Transverse colon (tissue), 4 donors: ENCODE measurements at regions not wholly inside any gene's neighbourhood (a gene's known extent, or its start where the extent isn't known, plus 50 kb on each side); places are given as distances from the start of the nearest gene placed in this dataset.

Source experiments
- DNase-seq: peaks from one replicate; pipeline ENCODE4 v3.0.0-alpha.2; 2019
- H3K27ac ChIP-seq, 4 donors: fragments of 200-600 bp; sonication (generic); 2 replicates each; pipeline ENCODE4 v1.5.1; 2016 to 2018; ENCODE audit warnings: inconsistent platforms in 4 of 4
- H3K27me3 ChIP-seq: fragments of 200-600 bp; sonication (generic); 2 replicates; pipeline ENCODE4 v1.5.1; 2017; ENCODE audit warnings: inconsistent platforms
- H3K36me3 ChIP-seq, 4 donors: fragments of 200-600 bp; sonication (generic); 2 replicates each; pipeline ENCODE4 v1.5.1; 2017 to 2019; ENCODE audit warnings: inconsistent platforms in 4 of 4
- H3K4me1 ChIP-seq, 4 donors: fragments of 200-600 bp; sonication (generic); 2 replicates each; pipeline ENCODE4 v1.5.1; 2017 to 2020; ENCODE audit warnings: inconsistent platforms in 4 of 4
- H3K4me3 ChIP-seq, 4 donors: fragments of 200-600 bp; sonication (generic); 1 replicate in 1 of 4; 2 replicates in 3 of 4; pipeline versions ENCODE4 v1.5.1 to v1.6.1; 2017 to 2019; ENCODE audit warnings: inconsistent platforms in 4 of 4
- H3K9me3 ChIP-seq, 2 donors: fragments of 200-600 bp; sonication (generic); 2 replicates each; pipeline ENCODE4 v1.5.1; 2017 to 2019; ENCODE audit warnings: inconsistent platforms in 2 of 2
- EP300 ChIP-seq: sonication (generic); formaldehyde crosslinking; IDR thresholded peaks from one replicate; pipeline ENCODE4 v1.6.1; 2017; ENCODE audit warnings: antibody characterized with exemption, low read depth
- POLR2A ChIP-seq: fragments of 450-650 bp; IDR thresholded peaks from one replicate; pipeline ENCODE4 v1.6.1; 2016; ENCODE audit warnings: antibody characterized with exemption, mild to moderate bottlenecking, moderate library complexity
- POLR2AphosphoS5 ChIP-seq, 3 donors: sonication (generic); formaldehyde crosslinking; IDR thresholded peaks; one replicate each; pipeline ENCODE4 v1.6.1; 2016; ENCODE audit warnings: antibody characterized with exemption in 3 of 3
- WGBS, 2 donors: methylation state at CpG; one replicate each; pipeline ENCODE4 v1.1.5; 2018; ENCODE audit warnings: low coverage in 1 of 2; 5-methylcytosine and 5-hydroxymethylcytosine counted together
- in situ Hi-C, 4 donors: fragments of 200-750 bp; cut with MboI; loops; one replicate each; pipeline versions ENCODE4 v1.15.0 to v1.15.1; 2017; ENCODE audit warnings: low sequenced_read_pairs in 3 of 4, low pct_ligation_motif_present in 1 of 4, low pct_unique_long_range_greater_than_20kb in 1 of 4
- intact Hi-C: fragments of 100-400 bp; cut with DNase I; formaldehyde crosslinking; loops from one replicate; pipeline ENCODE4 v1.15.1; 2023; ENCODE audit warnings: low total_unique reads
- TF ChIP-seq, protein P1 (sequence below), 5 experiments: fragments of 200-600 bp in 3 of 5; fragments of 450-650 bp in 2 of 5; sonication (generic) in 3 of 5; IDR thresholded peaks; 1 replicate in 2 of 5; 2 replicates in 3 of 5; pipeline ENCODE4 v1.5.1; 2016 to 2017; ENCODE audit warnings: antibody characterized with exemption in 5 of 5, inconsistent platforms in 3 of 5, mild to moderate bottlenecking in 2 of 5, moderate library complexity in 1 of 5

DNA sequence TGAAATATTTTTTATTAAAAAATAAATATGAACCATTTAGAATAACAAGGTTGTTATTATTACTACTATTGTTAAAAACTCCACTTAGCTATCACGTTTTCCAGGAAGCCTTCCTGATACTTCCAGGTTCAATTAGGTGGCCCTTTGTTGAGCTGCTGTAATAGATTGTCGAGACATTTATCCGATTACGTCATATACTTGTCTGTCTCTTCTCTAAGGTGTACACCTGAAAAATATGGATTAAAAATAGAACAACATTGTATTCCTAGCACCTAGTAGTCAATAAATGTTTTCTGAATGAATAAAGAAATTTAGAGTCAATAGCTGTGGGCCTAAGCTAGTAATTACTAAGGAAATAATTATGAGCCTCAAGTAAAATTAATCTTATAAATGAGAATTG lies 359.6 kb downstream of the RNF144B start:
- Histone ChIP-seq H3K36me3 (no peaks in the 10 kb centered on the region), H3K9me3 (no peaks in the 10 kb centered on the region), H3K27ac (no peak overlapping the region), H3K27me3 (no peaks in the 10 kb centered on the region), H3K4me1 (peaks cover 0 to 4% (median 2%) of the 10 kb centered on the region in 4 donors), H3K4me3 (no peak overlapping the region)
- TF ChIP-seq POLR2AphosphoS5 (IDR thresholded peaks at IDR 0.05) (no peak), EP300 (no peak), POLR2A (no peak)
- TF ChIP-seq, protein P1, sequence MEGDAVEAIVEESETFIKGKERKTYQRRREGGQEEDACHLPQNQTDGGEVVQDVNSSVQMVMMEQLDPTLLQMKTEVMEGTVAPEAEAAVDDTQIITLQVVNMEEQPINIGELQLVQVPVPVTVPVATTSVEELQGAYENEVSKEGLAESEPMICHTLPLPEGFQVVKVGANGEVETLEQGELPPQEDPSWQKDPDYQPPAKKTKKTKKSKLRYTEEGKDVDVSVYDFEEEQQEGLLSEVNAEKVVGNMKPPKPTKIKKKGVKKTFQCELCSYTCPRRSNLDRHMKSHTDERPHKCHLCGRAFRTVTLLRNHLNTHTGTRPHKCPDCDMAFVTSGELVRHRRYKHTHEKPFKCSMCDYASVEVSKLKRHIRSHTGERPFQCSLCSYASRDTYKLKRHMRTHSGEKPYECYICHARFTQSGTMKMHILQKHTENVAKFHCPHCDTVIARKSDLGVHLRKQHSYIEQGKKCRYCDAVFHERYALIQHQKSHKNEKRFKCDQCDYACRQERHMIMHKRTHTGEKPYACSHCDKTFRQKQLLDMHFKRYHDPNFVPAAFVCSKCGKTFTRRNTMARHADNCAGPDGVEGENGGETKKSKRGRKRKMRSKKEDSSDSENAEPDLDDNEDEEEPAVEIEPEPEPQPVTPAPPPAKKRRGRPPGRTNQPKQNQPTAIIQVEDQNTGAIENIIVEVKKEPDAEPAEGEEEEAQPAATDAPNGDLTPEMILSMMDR (IDR thresholded peaks at IDR 0.05), result no peak
- no peak for DNase-seq
- 81 to 91% methylated on average over 4 of the region's 4 CpGs for WGBS, 2 donors
- intact Hi-C loops, result loop anchor here (10.0 kb wide), 1 partner anchor 1108 kb away; no protein-coding TSS in a partner anchor
- in situ Hi-C loops, result no loop called here

DNA sequence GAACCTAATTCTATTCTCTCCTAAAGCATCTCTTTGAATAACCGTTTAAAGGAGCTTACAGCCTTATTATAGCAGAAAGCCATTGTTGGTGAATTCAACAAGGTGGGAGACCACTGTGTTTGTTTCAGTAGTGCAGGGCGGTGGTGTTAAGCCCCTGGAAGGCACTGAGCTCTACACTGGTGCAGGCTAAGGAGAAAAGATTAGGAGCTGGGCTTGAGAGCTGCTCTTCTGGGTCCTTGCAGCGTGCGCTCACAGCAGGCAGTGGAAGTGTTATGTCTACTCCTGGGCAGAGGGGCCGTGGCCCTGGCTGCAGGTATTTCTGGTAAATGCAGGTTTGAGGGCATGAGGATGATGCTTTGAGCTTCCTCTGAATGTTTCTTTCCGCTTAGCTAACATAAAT lies 361.2 kb downstream of the RNF144B start:
- Histone ChIP-seq H3K36me3 (no peaks in the 10 kb centered on the region), H3K27ac (no peak overlapping the region), H3K27me3 (no peaks in the 10 kb centered on the region), H3K4me3 (no peak overlapping the region), H3K4me1 (peaks cover 0 to 4% (median 2%) of the 10 kb centered on the region in 4 donors), H3K9me3 (no peaks in the 10 kb centered on the region)
- DNase-seq, result no peak
- in situ Hi-C loops (no loop called here), intact Hi-C loops (loop anchor here (10.0 kb wide), 1 partner anchor 1106 kb away; no protein-coding TSS in a partner anchor)
- 64 to 78% methylated on average over 4 to 6 of the region's 6 CpGs for whole genome bisulfite sequencing, 2 donors
- TF ChIP-seq POLR2A (no peak), EP300 (no peak), POLR2AphosphoS5 (IDR thresholded peaks at IDR 0.05) (no peak)
- TF ChIP-seq, protein P1 (IDR thresholded peaks at IDR 0.05), result no peak

GRCh38 chr6:18752278-18753068 lies 365.3 kb downstream of the RNF144B start:
- intact Hi-C loops (no loop called here), in situ Hi-C loops (no loop called here)
- 50 to 62% methylated on average over 5 of the region's 5 CpGs for WGBS, 2 donors
- Histone ChIP-seq H3K9me3 (no peaks in the 10 kb centered on the region), H3K27me3 (no peaks in the 10 kb centered on the region), H3K36me3 (no peaks in the 10 kb centered on the region), H3K27ac (no peak overlapping the region), H3K4me1 (peaks cover 0 to 4% (median 2%) of the 10 kb centered on the region in 4 donors), H3K4me3 (no peak overlapping the region)
- TF ChIP-seq, protein P1 (IDR thresholded peaks at IDR 0.05), result no peak
- TF ChIP-seq POLR2A, result no peak
- no peak for TF ChIP-seq EP300
- no peak for TF ChIP-seq POLR2AphosphoS5 (IDR thresholded peaks at IDR 0.05)
- DNase-seq, result no peak

GRCh38 chr6:18753076-18753475 lies 365.9 kb downstream of the RNF144B start:
- no peak for DNase-seq
- Histone ChIP-seq H3K27ac (no peak overlapping the region), H3K4me3 (no peak overlapping the region), H3K4me1 (peaks cover 0 to 4% (median 2%) of the 10 kb centered on the region in 4 donors), H3K27me3 (no peaks in the 10 kb centered on the region), H3K9me3 (no peaks in the 10 kb centered on the region), H3K36me3 (no peaks in the 10 kb centered on the region)
- TF ChIP-seq POLR2A (no peak), POLR2AphosphoS5 (IDR thresholded peaks at IDR 0.05) (no peak), EP300 (no peak)
- TF ChIP-seq, protein P1 (IDR thresholded peaks at IDR 0.05), result no peak
- in situ Hi-C loops, result no loop called here
- 89% methylated on average over 12 of the region's 12 CpGs; no CpG with 5 or more reads in 1 of the 2 donors for WGBS, 2 donors
- intact Hi-C loops, result no loop called here
